Natural killer cell (primary cell): ENCODE measurements at regions not wholly inside any gene's neighbourhood (a gene's known extent, or its start where the extent isn't known, plus 50 kb on each side); places are given as distances from the start of the nearest gene placed in this dataset.
A peak's percentile ranks its signal among the peaks of the same experiment; 100 is the strongest.

Experiments used
- ATAC-seq, 3 donors: fragments of 150-1000 bp in 2 of 3; fragments of 200-7000 bp in 1 of 3; cut with Tn5 transposase; 1 replicate in 1 of 3; 2 replicates in 2 of 3; pipeline ENCODE4 v1.10.0; 2021; ENCODE audit warnings: mild to moderate bottlenecking in 2 of 3, moderate library complexity in 2 of 3
- DNase-seq, 2 donors: peaks; one replicate each; pipeline versions ENCODE4 v3.0.0 to v3.0.0-alpha.2; 2013 to 2021; ENCODE audit warnings: mixed read lengths in 1 of 2
- H3K27ac ChIP-seq: one replicate; pipeline ENCODE4 v1.5.1; 2013; ENCODE audit warnings: mild to moderate bottlenecking, low read length
- H3K27me3 ChIP-seq: one replicate; pipeline ENCODE4 v1.6.1; 2013; ENCODE audit warnings: low read length; ENCODE audit not compliant: control insufficient read depth, insufficient read depth
- H3K36me3 ChIP-seq: one replicate; pipeline ENCODE4 v1.6.1; 2013; ENCODE audit warnings: low read length; ENCODE audit not compliant: control insufficient read depth, insufficient read depth
- H3K4me1 ChIP-seq: one replicate; pipeline ENCODE4 v1.6.1; 2013; ENCODE audit warnings: low read length; ENCODE audit not compliant: control insufficient read depth, insufficient read depth
- H3K4me3 ChIP-seq: one replicate; pipeline ENCODE4 v1.5.1; 2013; ENCODE audit warnings: low read length
- H3K9me3 ChIP-seq: one replicate; pipeline ENCODE4 v1.6.1; 2013; ENCODE audit warnings: low read length; ENCODE audit not compliant: control insufficient read depth, insufficient read depth
- H3K27ac Mint-ChIP-seq, 2 donors: one replicate each; pipeline ENCODE4 v1.8.0; 2022; ENCODE audit warnings: mild to moderate bottlenecking in 2 of 2, mixed read lengths in 2 of 2, moderate library complexity in 1 of 2
- H3K27me3 Mint-ChIP-seq, 2 donors: one replicate each; pipeline ENCODE4 v1.8.0; 2022; ENCODE audit warnings: low read depth in 2 of 2, mixed read lengths in 2 of 2
- H3K36me3 Mint-ChIP-seq: one replicate; pipeline ENCODE4 v1.8.0; 2022; ENCODE audit warnings: mixed read lengths
- H3K4me1 Mint-ChIP-seq, 2 donors: one replicate each; pipeline ENCODE4 v1.8.0; 2022; ENCODE audit warnings: mixed read lengths in 2 of 2
- H3K4me3 Mint-ChIP-seq: one replicate; pipeline ENCODE4 v1.8.0; 2022; ENCODE audit warnings: mild to moderate bottlenecking, moderate library complexity, mixed read lengths
- H3K9me3 Mint-ChIP-seq, 2 donors: one replicate each; pipeline ENCODE4 v1.8.0; 2022; ENCODE audit warnings: mixed read lengths in 2 of 2
- CTCF ChIP-seq: fragments of 200-600 bp; IDR thresholded peaks from one replicate; pipeline ENCODE4 v1.8.0; 2022; ENCODE audit warnings: antibody characterized with exemption
- WGBS: methylation state at CpG from one replicate; pipeline ENCODE4 v1.1.7; 2013; ENCODE audit warnings: missing lambda C conversion rate; ENCODE audit not compliant: insufficient coverage; 5-methylcytosine and 5-hydroxymethylcytosine counted together
- intact Hi-C: fragments of 100-400 bp; cut with micrococcal nuclease; formaldehyde crosslinking; loops from one replicate; pipeline ENCODE4 v1.14.2; 2022

- no peaks in the 10 kb centered on the region for H3K36me3 ChIP-seq
- Mint-ChIP-seq H3K4me1 (peaks cover 12 to 13% of the 10 kb centered on the region in 2 donors), H3K27me3 (peaks cover 31 to 58% of the 10 kb centered on the region in 2 donors), H3K27ac (no peak overlapping the region), H3K36me3 (no peaks in the 10 kb centered on the region), H3K4me3 (no peak overlapping the region), H3K9me3 (no peaks in the 10 kb centered on the region)
- intact Hi-C loops: no loop called here
- ATAC-seq (no peak), DNase-seq (no peak)
- no peaks in the 10 kb centered on the region for H3K9me3 ChIP-seq
- H3K4me3 ChIP-seq: no peak overlapping the region
- 92% methylated on average over 5 of the region's 5 CpGs for WGBS
- no peaks in the 10 kb centered on the region for H3K4me1 ChIP-seq
- peaks cover 2% of the 10 kb centered on the region for H3K27me3 ChIP-seq
- TF ChIP-seq CTCF: no peak
- H3K27ac ChIP-seq: no peak overlapping the region
Measured at GRCh38 chr6:156645097-156645496, 132.1 kb upstream of the ARID1B start.

- H3K36me3 Mint-ChIP-seq: no peaks in the 10 kb centered on the region
- peaks cover 8% of the 10 kb centered on the region for H3K4me1 ChIP-seq
- 93% methylated on average over 8 of the region's 12 CpGs for WGBS
- no peak overlapping the region for H3K27ac ChIP-seq
- DNase-seq (no peak), ATAC-seq (no peak)
- TF ChIP-seq CTCF: no peak
- no peak overlapping the region for H3K4me3 ChIP-seq
- no peaks in the 10 kb centered on the region for H3K9me3 ChIP-seq
- H3K9me3 Mint-ChIP-seq: no peaks in the 10 kb centered on the region
- H3K36me3 ChIP-seq: no peaks in the 10 kb centered on the region
- no peak overlapping the region for H3K27ac Mint-ChIP-seq
- H3K27me3 Mint-ChIP-seq: peaks cover 0 to 11% of the 10 kb centered on the region in 2 donors
- intact Hi-C loops: no loop called here
- no peak overlapping the region for H3K4me3 Mint-ChIP-seq
- H3K27me3 ChIP-seq: no peaks in the 10 kb centered on the region
- H3K4me1 Mint-ChIP-seq: peaks cover 14% of the 10 kb centered on the region in 2 donors
Measured at GRCh38 chr6:156639009-156639721, 138.0 kb upstream of the ARID1B start.

- Histone ChIP-seq H3K9me3 (no peaks in the 10 kb centered on the region), H3K27ac (no peak overlapping the region), H3K36me3 (no peaks in the 10 kb centered on the region), H3K4me1 (peaks cover 13% of the 10 kb centered on the region), H3K27me3 (no peaks in the 10 kb centered on the region), H3K4me3 (no peak overlapping the region)
- no peak overlapping the region for H3K27ac Mint-ChIP-seq
- H3K27me3 Mint-ChIP-seq: peaks cover 0 to 7% of the 10 kb centered on the region in 2 donors
- no peak overlapping the region for H3K4me3 Mint-ChIP-seq
- no peaks in the 10 kb centered on the region for H3K36me3 Mint-ChIP-seq
- ATAC-seq (no peak), DNase-seq (no peak)
- 70% methylated on average over 2 of the region's 2 CpGs for WGBS
- peaks cover 20% of the 10 kb centered on the region in 2 donors for H3K4me1 Mint-ChIP-seq
- intact Hi-C loops: no loop called here
- no peaks in the 10 kb centered on the region for H3K9me3 Mint-ChIP-seq
- no peak for TF ChIP-seq CTCF
Measured at GRCh38 chr6:156638581-156638980, 138.6 kb upstream of the ARID1B start.

- peak overlapping the region; percentile 65 for H3K4me3 Mint-ChIP-seq
- H3K4me1 Mint-ChIP-seq: peaks cover 25% of the 10 kb centered on the region in 2 donors
- H3K9me3 Mint-ChIP-seq: no peaks in the 10 kb centered on the region
- no peaks in the 10 kb centered on the region for H3K36me3 Mint-ChIP-seq
- Histone ChIP-seq H3K36me3 (no peaks in the 10 kb centered on the region), H3K4me3 (no peak overlapping the region), H3K4me1 (peaks cover 13% of the 10 kb centered on the region), H3K27me3 (no peaks in the 10 kb centered on the region), H3K9me3 (no peaks in the 10 kb centered on the region), H3K27ac (no peak overlapping the region)
- TF ChIP-seq CTCF: no peak
- no peaks in the 10 kb centered on the region for H3K27me3 Mint-ChIP-seq
- 54% methylated on average over 9 of the region's 9 CpGs for WGBS
- H3K27ac Mint-ChIP-seq: no peak overlapping the region
- intact Hi-C loops: no loop called here
- no peak for ATAC-seq
- DNase-seq: no peak
Measured at GRCh38 chr6:156634951-156635371, 142.2 kb upstream of the ARID1B start.
